Smooth muscle cell (in vitro differentiated cells): ENCODE measurements at regions not wholly inside any gene's neighbourhood (a gene's known extent, or its start where the extent isn't known, plus 50 kb on each side); places are given as distances from the start of the nearest gene placed in this dataset.

ENCODE experiments used
- DNase-seq: peaks from one replicate; lab custom pipeline; 2025; ENCODE audit not compliant: unreplicated experiment; lab: John Stamatoyannopoulos, UW
- H2AFZ ChIP-seq: fragments of 200-600 bp; sonication (generic); 2 replicates; pipeline ENCODE4 v1.6.0; 2016; ENCODE audit warnings: antibody characterized with exemption, low read depth, mild to moderate bottlenecking
- H3F3A ChIP-seq: fragments of 200-600 bp; sonication (generic); 2 replicates; pipeline ENCODE4 v1.6.0; 2017; ENCODE audit warnings: antibody characterized with exemption, low read depth
- H3K27ac ChIP-seq: fragments of 200-600 bp; sonication (generic); 2 replicates; pipeline ENCODE4 v1.5.1; 2016; ENCODE audit warnings: low read depth, mild to moderate bottlenecking
- H3K27me3 ChIP-seq: fragments of 200-600 bp; sonication (generic); 2 replicates; pipeline ENCODE4 v1.6.1; 2016; ENCODE audit warnings: low read depth, mild to moderate bottlenecking
- H3K36me3 ChIP-seq: fragments of 200-600 bp; sonication (generic); 2 replicates; pipeline ENCODE4 v1.5.1; 2016; ENCODE audit warnings: low read depth
- H3K4me1 ChIP-seq: fragments of 200-600 bp; sonication (generic); 2 replicates; pipeline ENCODE4 v1.5.1; 2016; ENCODE audit warnings: low read depth
- H3K4me2 ChIP-seq: fragments of 200-600 bp; sonication (generic); 2 replicates; pipeline ENCODE4 v1.6.0; 2016; ENCODE audit warnings: mild to moderate bottlenecking
- H3K4me3 ChIP-seq: fragments of 200-600 bp; sonication (generic); 2 replicates; pipeline ENCODE4 v1.5.1; 2016; ENCODE audit warnings: mild to moderate bottlenecking
- H3K79me2 ChIP-seq: fragments of 200-600 bp; sonication (generic); 2 replicates; pipeline ENCODE4 v1.6.0; 2016; ENCODE audit warnings: low read depth, mild to moderate bottlenecking
- H3K9ac ChIP-seq: fragments of 200-600 bp; sonication (generic); 2 replicates; pipeline ENCODE4 v1.6.0; 2016; ENCODE audit warnings: low read depth
- H3K9me3 ChIP-seq: fragments of 200-600 bp; sonication (generic); replicated peaks from 2 replicates; pipeline ENCODE4 v1.5.1; 2016; ENCODE audit warnings: low read depth
- H4K20me1 ChIP-seq: fragments of 200-600 bp; sonication (generic); 2 replicates; pipeline ENCODE4 v1.6.0; 2016; ENCODE audit warnings: low read depth
- WGBS: methylation state at CpG from one replicate; pipeline ENCODE4 v1.1.7; 2016; ENCODE audit warnings: low lambda C conversion rate; 5-methylcytosine and 5-hydroxymethylcytosine counted together
- TF ChIP-seq, protein P1 (sequence below): fragments of 200-600 bp; sonication (generic); IDR thresholded peaks from 2 replicates; pipeline ENCODE4 v1.5.1; 2017; ENCODE audit warnings: borderline replicate concordance, mild to moderate bottlenecking, antibody characterized with exemption; ENCODE audit not compliant: insufficient read depth, poor library complexity, severe bottlenecking

DNA sequence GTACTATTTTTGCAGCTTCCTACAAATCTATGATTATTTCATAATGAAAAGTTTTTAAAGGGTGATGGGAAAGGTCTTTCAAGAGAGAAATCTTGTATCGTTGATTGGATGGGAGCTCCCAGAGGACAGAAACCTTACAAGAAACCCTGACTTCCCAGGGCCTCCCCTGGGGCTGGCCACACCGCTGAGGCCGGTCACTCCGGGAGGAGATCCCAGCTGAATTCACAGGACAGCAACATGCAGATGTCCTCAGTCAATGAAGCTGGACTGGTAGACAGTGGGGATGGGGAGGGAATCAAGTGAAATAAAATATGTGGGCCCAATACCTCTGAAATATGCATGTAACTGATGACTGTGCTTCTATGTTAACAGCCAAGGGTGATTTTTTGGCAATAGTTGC, 135.6 kb downstream of the TFCP2L1 start:
- Histone ChIP-seq H3K9me3 (no peaks in the 10 kb centered on the region), H3F3A (no peaks in the 10 kb centered on the region), H3K4me3 (no peak overlapping the region), H3K4me2 (no peak overlapping the region), H3K79me2 (no peaks in the 10 kb centered on the region), H2AFZ (no peak overlapping the region), H4K20me1 (no peaks in the 10 kb centered on the region), H3K27ac (no peak overlapping the region), H3K4me1 (no peaks in the 10 kb centered on the region), H3K36me3 (no peaks in the 10 kb centered on the region), H3K9ac (no peak overlapping the region), H3K27me3 (peaks cover 8% of the 10 kb centered on the region)
- TF ChIP-seq, protein P1, sequence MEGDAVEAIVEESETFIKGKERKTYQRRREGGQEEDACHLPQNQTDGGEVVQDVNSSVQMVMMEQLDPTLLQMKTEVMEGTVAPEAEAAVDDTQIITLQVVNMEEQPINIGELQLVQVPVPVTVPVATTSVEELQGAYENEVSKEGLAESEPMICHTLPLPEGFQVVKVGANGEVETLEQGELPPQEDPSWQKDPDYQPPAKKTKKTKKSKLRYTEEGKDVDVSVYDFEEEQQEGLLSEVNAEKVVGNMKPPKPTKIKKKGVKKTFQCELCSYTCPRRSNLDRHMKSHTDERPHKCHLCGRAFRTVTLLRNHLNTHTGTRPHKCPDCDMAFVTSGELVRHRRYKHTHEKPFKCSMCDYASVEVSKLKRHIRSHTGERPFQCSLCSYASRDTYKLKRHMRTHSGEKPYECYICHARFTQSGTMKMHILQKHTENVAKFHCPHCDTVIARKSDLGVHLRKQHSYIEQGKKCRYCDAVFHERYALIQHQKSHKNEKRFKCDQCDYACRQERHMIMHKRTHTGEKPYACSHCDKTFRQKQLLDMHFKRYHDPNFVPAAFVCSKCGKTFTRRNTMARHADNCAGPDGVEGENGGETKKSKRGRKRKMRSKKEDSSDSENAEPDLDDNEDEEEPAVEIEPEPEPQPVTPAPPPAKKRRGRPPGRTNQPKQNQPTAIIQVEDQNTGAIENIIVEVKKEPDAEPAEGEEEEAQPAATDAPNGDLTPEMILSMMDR: no peak
- no peak for DNase-seq
- 92% methylated on average over 4 of the region's 4 CpGs for WGBS

DNA sequence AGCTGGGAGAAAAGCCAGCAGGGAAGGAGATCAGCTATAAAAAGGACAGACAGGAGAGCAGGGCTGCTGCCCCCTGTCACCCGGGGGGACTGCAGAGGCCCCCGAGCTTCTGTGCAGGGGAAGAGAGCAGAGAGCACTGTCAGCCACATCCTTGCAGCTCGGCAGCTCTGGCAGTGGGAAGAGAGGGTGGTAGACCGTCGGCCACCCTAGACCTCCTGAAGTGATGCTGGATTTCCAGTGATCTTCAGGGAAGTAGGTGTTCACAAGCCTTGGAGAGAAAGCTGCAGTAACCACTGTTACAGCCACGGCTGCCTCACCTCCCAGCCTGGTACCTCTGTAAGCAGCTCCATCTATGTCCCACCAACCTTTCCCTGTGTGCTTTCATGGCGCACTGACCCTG, 134.9 kb downstream of the TFCP2L1 start:
- Histone ChIP-seq H3K36me3 (no peaks in the 10 kb centered on the region), H3K4me1 (no peaks in the 10 kb centered on the region), H2AFZ (no peak overlapping the region), H4K20me1 (no peaks in the 10 kb centered on the region), H3K79me2 (no peaks in the 10 kb centered on the region), H3K9ac (no peak overlapping the region), H3K27me3 (peaks cover 8% of the 10 kb centered on the region), H3F3A (no peaks in the 10 kb centered on the region), H3K9me3 (no peaks in the 10 kb centered on the region), H3K4me2 (no peak overlapping the region), H3K27ac (no peak overlapping the region), H3K4me3 (no peak overlapping the region)
- DNase-seq: no peak
- WGBS: 77% methylated on average over 7 of the region's 7 CpGs
- TF ChIP-seq, protein P1: no peak

DNA sequence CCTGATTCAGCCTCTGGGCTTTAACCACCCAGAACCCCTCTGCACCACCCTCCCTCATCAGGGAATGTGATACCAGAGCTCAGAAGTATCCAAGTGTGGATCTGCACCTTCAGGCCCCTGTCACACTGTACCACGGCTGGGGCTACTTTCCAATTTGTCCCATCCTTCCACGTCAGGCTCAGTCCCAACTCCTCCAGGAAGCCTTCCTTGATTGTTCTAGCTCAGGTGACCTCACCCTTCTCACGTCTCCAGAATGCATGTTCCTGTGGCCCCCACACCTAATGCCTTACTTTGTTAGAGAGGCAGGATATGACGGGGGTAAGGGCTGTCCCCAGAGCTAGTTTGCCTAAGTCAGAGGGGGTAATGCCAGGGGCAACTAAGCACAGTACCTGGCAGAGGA, 134.3 kb downstream of the TFCP2L1 start:
- WGBS: 82% methylated on average over 4 of the region's 4 CpGs
- Histone ChIP-seq H3K36me3 (no peaks in the 10 kb centered on the region), H3K4me3 (no peak overlapping the region), H3K4me2 (no peak overlapping the region), H4K20me1 (no peaks in the 10 kb centered on the region), H3K27me3 (peaks cover 8% of the 10 kb centered on the region), H3K79me2 (no peaks in the 10 kb centered on the region), H3K27ac (no peak overlapping the region), H3K9me3 (no peaks in the 10 kb centered on the region), H3K4me1 (no peaks in the 10 kb centered on the region), H3F3A (no peaks in the 10 kb centered on the region), H2AFZ (no peak overlapping the region), H3K9ac (no peak overlapping the region)
- DNase-seq: no peak
- TF ChIP-seq, protein P1: no peak

DNA sequence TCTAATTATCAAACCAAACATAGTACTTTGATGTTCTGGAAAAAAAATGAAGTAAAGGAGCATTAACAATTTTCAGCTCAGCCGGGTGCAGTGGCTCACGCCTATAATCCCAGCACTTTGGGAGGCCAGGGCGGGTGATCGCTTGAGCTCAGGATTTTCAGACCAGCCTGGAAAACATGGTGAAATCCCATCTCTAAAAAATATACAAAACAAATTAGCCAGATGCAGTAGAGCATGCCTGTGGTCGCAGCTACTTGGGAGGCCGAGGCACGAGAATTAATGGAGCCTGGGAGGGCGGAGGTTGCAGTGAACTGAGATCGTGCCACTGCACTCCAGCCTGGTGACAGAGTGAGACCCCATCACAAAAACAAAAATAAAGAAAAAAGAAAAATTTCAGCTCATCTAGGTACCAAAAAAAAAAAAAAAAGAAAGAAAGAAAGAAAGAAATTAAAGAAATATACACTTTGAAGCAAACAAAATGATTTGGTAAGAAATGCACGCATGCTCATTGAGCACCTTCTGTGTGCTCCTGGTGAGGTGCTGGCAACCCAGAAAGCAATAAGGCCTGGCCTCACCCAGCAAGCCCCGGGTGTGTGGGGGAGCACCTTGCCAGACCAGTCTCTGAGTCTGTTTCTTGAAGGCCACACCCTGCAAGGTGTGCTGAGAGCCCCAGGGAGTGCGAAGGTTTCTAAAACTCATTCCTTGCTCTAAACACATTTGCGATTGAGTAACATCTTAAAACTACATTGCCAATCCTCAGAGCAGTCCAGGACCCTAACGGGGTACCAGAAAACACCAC, 133.5 kb downstream of the TFCP2L1 start:
- Histone ChIP-seq H3K27me3 (peaks cover 8% of the 10 kb centered on the region), H3K79me2 (no peaks in the 10 kb centered on the region), H3F3A (no peaks in the 10 kb centered on the region), H3K9ac (no peak overlapping the region), H4K20me1 (no peaks in the 10 kb centered on the region), H3K4me3 (no peak overlapping the region), H3K36me3 (no peaks in the 10 kb centered on the region), H3K4me2 (no peak overlapping the region), H2AFZ (no peak overlapping the region), H3K9me3 (no peaks in the 10 kb centered on the region), H3K4me1 (no peaks in the 10 kb centered on the region), H3K27ac (no peak overlapping the region)
- 68% methylated on average over 14 of the region's 14 CpGs for WGBS
- DNase-seq: no peak
- TF ChIP-seq, protein P1: no peak
